DND-41 (cell line): ENCODE measurements at regions not wholly inside any gene's neighbourhood (a gene's known extent, or its start where the extent isn't known, plus 50 kb on each side); places are given as distances from the start of the nearest gene placed in this dataset.

Source experiments
- EZH2 ChIP-seq: IDR thresholded peaks from 3 replicates; pipeline ENCODE4 v1.6.1; 2012; ENCODE audit warnings: borderline replicate concordance, low read depth, mild to moderate bottlenecking, moderate library complexity, low read length, inconsistent platforms; ENCODE audit not compliant: severe bottlenecking
- TF ChIP-seq, protein P1 (sequence below): IDR thresholded peaks from 2 replicates; pipeline ENCODE4 v1.5.1; 2012; ENCODE audit warnings: borderline replicate concordance, low read length, moderate library complexity, mild to moderate bottlenecking; ENCODE audit not compliant: poor library complexity, severe bottlenecking; ENCODE audit errors: extremely low read depth

DNA sequence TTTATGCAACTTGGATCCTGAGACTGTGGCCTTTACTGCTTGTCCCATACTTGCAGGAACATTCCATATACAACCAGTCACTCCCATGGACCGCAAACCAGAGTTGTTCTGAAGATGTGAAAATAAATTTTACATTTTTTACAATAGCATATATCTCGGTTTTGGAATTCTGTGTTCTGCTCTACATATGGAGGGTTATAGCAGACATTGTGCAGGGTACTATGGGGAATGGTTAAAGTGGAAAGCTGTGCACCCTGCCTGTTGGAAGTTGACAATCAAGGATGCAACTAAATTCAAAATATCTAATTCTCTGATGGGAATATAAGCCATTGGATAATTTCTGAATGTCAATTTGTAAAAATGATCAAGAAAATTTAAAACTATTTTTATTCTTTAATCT is 603.3 kb downstream of the RAB28 start:
- TF ChIP-seq, protein P1, sequence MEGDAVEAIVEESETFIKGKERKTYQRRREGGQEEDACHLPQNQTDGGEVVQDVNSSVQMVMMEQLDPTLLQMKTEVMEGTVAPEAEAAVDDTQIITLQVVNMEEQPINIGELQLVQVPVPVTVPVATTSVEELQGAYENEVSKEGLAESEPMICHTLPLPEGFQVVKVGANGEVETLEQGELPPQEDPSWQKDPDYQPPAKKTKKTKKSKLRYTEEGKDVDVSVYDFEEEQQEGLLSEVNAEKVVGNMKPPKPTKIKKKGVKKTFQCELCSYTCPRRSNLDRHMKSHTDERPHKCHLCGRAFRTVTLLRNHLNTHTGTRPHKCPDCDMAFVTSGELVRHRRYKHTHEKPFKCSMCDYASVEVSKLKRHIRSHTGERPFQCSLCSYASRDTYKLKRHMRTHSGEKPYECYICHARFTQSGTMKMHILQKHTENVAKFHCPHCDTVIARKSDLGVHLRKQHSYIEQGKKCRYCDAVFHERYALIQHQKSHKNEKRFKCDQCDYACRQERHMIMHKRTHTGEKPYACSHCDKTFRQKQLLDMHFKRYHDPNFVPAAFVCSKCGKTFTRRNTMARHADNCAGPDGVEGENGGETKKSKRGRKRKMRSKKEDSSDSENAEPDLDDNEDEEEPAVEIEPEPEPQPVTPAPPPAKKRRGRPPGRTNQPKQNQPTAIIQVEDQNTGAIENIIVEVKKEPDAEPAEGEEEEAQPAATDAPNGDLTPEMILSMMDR = no peak
- no peak for TF ChIP-seq EZH2
